ENCODE measurements at regions not wholly inside any gene's neighbourhood (a gene's known extent, or its start where the extent isn't known, plus 50 kb on each side); places are given as distances from the start of the nearest gene placed in this dataset.

DNA sequence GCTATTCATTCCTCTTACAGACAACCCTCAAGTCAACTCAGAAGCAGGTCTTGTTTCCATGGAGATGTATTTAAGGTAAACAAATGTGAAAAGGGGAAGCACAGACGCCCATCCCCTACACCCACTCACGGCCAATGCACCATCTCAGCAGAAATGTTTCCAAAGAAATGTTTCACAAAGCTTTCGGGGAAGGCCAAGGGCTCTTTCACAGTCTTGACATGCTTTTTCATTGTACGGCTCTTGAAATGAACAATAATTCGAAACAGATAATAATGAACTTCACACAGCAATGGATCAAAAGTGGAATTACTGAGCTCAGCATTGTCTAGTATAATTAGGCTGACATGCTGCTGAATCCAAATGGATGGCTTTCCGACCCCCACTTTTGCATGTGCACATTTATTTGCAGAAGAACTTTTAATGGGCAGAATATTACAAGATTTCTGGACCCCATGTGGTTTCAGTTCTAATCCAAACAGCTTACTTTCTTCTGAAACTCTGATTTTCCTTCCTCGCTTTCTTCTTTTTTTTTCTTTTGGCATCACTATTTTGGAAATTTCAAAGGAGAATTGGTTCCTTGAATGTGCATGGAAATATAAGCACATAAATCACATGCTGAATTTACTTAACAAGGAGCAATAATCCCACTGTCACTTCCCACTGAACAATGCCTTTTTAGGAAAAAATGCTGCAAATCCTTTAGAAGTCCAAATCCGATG is 160.9 kb downstream of the SMIM20 start:
- DNase-seq, result no peak

DNA sequence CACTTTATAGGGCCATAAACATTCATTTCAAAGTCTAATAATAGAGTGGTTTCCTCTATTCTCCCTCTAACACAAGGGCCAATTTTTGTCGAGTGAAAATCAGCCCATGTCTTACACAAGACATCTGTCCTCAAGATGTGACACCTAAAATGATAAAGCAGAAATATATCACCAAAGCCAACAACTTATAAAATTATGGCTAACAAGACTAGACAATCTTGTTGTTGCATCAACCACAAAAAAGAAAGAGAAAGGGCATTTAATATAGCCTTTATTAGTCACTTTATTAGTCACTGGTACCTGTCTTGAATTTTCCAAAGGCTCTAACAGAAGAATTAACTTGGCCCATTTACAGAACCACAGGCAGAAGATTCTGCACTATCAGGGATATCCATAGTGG is 161.6 kb downstream of the SMIM20 start:
- DNase-seq, result no peak

DNA sequence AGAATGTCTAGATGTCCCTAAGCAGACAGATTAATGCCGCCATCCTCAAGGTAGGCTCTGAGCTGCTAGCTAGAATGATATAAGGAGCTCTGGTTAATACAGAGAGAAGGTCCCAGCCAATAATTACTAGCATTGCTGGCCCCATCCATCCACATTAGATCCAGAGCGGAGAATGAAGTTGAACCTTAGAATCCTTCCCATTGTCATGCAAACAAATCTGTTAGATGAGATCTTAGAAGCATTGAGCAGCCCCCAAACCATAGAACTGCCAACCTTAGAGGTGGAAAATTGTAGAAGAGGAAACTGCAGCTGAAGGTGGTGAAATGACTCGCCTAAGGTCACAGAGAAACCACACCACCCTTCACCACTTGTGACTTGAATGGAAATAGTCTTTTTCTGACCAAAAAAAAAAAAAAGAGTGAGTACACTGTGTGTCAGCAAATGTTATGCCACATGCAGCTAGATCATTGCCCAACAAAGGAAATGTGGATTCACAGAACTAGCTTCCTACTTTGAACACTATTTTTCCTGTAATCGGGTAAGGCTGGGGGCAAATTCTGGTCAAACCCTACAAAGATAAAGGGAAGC is 162.1 kb downstream of the SMIM20 start:
- DNase-seq, result no peak

DNA sequence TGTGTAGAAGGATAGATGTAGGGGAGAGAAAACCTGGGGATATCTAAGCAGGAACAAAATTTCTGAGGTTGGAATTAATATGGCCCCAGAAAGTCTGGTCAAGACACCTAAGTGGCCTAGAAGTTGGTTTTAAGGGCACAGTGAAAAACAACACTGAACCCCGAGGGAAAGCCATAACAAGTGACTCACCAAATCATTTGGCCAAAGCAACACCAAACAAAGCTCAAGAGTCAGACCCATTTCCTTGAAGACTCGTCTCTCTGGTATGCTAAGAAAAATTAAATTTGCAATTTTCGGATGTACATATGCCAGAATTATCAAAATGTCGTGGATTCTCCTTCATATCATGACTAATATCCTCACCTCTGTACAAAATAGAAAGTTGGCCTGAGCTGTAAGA is 162.9 kb downstream of the SMIM20 start:
- no peak for DNase-seq

DNA sequence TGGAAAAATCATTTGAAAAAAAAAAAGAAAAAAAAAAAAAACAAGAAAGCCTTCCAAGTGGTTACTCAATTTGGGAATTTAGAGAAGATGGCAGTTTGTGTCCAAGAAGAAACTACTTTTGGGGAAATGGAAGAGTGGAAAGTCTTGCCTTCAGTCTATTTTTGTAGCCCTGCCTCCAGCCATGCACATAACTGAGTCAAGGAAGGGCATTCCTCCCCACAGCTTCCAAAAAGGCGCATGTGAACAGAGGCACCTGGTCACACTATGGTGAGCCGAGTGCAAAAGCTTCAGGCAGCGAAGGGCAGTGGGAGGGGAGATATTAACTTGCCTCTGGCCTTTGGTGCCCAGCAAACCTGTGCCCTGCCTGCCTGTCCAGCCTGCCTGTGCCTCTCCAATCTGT is 163.7 kb downstream of the SMIM20 start:
- DNase-seq, result no peak

DNA sequence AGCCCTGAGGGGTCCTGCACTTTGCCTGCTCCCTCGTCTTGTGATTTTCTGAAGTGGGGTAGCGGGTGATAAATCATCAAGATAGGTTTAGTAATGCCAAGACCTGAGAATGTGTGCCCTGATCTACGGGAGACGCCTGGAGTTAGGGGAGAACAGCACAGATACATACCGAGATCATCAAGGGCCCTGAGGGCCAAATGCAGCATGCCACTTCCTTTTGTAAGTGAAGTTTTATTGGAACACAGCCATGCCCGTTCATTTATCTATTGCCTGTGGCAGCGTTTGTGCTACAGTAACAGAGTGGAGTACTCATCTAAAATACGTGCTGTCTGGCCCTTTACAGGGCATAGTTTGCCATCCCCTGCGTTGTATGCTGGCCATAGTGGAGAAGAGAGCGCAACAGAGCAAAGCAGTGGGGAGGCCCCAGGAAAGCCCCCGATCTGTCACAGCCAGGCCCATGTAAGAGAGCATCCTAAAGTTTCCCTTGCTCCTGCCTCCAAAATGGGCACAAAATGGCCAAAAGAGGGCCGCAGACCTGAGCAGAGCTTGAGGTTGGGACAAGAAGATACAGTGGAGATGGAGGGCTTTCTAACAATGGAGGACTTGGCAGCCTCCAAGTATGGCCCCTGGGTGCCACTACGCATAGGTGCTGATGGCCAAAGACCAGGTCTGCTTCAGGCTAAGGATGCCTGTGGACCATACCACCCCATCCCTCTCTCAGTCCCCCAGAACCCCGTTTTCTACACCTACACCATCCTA is 167.0 kb downstream of the SMIM20 start:
- no peak for DNase-seq

DNA sequence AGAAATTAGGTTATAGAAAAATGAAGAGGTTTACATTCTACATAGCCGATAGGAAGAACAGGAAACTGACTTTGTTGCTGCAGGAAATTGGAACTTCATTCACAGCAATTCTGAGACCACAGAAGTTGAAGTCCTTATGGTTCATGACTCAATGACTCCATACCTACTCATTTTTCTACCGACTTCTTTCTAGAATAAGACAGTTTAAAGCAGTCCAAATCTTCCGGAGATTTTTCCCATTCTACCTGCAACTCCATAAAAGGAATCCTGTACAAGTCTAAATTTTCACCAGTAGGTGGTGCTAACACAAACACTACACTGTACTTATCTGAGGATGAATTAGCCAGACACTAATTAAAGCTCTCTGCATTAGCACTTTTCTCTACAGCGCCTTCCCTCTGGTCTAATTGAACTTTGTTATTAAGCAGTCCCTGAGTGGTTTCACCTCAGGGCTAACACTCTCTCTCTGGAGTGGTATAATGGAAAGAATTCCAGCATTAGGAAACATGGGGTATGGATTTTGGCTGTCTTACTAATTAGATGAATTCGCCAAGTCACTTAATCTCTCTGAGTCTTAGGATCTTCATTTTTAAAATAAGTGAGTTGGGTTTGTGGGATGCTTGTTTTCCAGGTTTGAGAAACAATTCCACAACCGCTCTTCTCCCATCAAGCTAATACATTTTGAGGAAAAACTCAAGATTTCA is 167.9 kb downstream of the SMIM20 start:
- peak; percentile 71 for DNase-seq

DNA sequence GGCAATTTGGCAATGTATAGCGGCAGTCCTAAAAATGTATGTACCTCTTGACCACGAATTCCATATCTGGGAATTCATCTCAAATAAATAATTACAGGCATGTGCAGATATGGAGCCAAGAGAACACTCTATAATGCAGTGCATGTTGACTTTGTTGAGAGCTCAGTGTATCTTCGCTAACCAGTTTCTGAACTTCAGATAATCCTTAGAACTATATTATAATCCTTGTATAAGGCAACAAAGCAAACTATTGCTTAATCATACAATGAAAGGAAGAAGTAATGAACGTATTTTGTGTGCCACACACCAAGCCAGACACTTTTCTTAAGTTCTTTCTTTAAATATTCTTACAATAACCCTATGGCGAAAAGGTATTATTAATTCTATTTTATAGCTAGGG is 168.5 kb downstream of the SMIM20 start:
- no peak for DNase-seq

DNA sequence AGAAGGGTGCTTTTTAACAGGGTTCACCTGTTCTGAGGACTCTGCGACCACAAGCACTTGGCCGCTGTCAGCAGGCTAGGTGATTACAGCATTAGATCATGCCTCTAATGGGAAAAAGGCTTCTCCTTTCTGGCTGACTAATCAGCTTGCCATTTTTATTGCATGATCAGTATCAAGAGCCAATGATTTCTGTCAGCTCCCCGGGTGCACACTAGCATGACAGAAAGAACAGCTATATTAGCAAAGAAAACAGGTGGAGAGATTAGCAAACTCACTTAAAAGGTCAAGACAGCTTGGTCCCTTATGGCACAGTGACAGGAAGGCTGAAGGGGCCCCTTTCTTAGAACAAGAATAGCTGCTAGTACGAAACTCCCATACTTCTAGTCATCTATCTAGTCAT is 170.0 kb downstream of the SMIM20 start:
- DNase-seq, result no peak

DNA sequence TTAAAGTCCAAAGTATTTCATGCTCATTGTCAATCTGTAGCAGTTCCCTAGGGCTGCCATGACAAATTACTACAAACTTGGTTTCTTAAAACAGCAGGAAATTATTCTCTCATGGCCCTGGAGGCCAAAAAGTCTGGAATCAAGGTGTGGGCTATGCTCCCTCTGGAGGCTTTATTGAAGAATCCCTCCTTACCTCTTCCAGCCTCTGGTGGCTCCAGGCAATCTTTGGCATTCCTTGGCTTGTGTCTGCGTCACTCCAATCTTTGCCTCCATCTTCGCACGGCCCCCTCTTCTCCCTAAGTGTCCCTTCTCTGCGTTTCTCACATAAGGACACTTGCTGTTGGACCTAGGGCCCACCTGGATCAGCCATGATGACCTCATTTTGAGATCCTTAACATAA is 170.4 kb downstream of the SMIM20 start:
- no peak for DNase-seq

DNA sequence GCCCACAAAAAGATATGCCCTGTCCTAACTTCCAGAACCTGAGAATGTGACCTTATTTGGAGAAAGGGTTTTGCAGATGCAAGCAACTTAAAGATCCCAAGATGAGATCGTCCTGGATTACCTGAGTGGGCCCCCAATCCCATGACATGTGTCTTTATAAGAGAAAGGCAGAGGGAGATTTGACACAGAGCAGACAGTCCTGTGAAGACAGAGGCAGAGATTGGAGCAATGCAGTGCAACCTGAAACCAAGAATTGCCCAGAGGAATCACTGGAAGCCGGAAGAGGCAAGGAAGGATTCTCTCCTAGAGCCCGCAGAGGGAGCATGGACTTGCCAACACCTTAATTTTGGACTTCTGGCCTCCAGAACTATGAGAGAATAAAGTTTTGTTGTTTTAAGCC is 171.5 kb downstream of the SMIM20 start:
- DNase-seq, result no peak

DNA sequence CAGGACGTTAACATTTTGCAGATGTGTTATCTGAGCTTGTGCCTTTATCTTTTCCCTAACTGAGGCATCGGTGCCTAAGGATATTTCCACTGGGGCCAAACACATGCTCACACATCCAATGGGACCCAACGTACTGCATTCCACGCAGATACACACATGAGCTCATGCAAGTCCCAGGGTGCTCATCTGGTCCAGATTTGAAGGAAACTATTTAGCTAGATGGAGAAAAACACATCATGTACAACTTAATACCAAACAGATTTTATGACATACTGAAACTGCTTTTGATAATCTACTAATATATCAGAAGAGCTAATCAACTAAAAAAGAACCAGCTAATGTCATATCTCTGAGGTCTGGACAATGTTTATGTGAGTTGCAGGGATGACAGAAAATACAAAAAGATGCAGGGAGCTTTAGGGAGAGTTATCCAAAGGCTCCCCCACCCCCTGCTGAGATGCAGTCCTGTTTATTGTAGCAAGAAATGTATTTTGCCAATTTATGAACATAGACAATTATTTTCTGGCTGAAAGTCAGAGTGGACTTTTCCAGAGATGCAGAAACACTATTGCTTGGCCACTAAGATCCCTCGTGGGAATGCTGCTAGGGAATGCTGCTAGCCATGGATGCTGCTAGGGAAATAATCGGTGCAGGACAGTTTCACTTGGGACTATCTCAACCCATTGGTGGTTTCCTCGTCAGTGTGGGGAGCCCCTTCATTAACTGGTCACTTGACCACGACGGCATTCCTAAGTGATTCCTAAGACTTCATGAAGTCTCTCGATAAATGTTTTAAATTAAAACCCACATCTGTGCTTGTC is 172.8 kb downstream of the SMIM20 start:
- DNase-seq, result no peak

DNA sequence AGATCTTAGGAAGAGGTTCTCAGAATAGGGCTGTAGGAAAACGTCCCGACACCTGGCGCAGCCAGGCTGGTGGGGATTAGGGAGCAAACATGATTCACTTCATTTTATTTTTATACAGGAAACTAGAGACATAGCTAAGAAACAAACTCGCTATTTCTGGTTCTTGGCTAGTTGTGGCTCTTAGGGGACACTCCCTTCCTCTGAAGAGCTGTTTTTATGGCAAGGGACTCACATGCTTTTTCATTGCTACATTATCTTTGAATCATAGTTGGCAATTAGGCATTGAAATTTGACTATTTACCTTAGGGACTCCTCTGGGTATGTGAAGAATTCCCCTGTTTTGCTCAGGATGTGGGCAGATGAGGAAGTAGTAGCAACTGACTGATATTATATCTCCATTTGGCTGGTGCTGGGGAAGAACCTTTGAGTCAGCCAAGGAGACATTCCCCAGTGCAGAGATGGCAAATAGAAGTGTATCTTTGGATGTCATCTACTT is 174.5 kb downstream of the SMIM20 start:
- DNase-seq, result no peak

DNA sequence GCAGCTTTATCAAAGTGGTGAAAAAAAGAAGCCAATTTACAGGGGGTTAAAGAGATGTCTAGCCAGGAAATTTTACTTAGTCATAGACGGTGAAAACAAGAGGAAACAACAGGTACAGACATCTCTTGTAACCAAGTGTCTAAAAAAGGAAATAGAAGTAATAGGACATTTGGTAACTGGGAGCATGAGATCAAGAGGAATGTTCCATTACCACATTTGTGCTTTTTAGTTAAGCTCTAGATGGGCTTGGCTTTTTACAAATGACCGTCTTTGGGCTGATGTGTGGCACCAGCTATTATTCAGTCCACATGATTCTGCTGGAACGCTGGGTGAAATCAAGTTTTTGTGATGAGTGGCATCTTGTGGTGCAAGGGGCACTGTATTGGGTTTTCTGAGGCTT is 179.5 kb downstream of the SMIM20 start:
- no peak for DNase-seq

DNA sequence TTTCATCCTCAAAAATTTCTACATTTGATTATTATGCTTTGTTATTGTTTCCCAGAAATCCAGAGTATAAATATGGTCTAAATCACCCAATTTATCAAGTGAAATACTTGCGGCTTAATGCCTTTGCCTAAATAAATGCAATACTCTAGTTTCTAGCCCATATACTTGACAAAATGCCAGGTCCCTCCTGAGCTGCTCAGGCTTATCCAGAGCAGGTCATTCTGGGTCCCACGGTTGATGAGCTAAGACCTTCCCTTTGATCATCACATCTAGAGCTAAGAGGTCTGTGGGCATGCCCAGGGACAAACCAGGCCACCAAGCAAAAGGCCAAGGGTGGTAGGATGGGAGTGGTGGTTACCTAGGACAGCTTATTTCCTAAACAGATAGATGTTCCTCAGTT is 180.1 kb downstream of the SMIM20 start:
- no peak for DNase-seq

DNA sequence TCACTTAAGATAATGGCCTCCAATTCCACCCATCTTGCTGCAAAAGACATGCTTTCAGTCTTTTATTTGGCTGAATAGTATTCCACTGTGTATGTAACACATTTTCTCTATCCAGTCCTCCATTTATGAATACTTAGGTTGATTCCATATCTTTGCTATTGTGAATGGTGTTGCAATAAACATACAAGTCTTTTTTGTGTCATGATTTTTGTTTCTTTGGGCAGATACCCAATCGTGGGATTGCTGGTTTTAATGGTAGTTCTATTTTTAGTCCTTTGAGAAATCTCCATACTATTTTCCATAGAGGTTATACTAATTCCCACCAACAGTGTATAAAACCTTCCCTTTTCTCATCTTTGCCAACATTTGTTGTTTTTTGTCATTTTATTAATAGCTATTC is 180.9 kb downstream of the SMIM20 start:
- no peak for DNase-seq

DNA sequence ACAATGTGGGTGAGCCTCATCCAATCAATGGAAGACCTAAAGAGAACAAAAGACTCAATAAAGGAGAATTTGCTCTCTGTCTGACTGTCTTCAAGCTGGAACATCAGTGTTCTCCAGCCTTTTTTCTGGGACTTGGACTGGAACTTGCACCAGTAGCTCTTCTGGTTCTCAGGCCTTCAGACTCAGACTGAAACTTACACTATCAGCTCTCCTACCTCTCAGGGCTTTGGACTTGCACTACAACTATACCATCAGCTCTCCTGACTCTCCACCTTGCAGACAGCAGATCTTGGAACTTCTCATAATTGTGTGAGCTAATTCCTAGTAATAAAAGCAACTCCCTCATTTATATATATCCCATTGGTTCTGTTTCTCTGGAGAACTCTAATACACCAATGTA is 185.9 kb downstream of the SMIM20 start:
- no peak for DNase-seq

DNA sequence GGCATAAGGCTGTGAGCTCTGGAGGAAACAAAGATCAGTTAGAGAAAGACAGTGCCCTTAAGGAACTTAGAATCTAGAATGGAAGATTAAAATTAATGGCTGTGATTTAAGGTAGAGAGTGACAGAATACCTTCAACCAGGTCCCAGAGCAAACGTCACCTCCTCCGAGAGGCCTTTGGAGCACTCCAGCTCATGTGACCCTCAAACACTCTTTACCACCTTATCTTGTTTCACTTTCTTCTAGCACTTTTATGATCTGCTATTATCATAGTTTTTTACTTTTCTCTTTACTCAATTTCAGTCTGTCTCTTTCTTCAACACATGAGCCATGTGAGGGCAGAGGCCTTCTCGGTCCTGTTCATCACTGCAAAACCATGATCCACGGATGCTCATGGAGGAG is 187.0 kb downstream of the SMIM20 start:
- no peak for DNase-seq

DNA sequence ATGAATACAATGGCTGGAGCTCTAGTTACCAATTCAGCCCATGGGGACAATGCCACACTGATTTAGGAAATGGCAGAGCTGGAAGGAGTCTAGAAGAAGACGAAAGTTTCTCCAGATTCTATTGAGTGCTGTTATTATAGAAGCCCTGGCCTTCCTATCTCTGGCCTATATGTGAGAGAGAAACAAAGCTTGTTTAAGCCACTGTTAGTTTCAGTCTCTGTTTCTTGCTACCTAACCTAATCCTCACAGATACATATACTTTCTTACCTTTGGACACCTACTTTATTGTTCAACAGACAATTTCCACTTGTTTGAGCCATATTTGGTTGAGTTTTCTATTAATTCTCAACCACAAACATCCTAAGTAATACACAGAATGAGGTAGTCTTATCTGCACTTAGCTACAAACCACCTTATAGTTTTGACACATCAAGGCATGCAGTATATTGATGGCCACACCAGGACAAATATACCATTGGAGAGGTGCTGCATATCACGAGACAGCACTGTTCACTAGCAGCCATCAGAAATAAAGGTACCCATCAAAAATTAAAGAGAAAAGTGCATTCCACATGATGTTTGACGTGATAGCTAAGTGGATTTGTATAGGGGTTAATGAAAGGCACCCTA is 190.2 kb downstream of the SMIM20 start:
- DNase-seq, result no peak

DNA sequence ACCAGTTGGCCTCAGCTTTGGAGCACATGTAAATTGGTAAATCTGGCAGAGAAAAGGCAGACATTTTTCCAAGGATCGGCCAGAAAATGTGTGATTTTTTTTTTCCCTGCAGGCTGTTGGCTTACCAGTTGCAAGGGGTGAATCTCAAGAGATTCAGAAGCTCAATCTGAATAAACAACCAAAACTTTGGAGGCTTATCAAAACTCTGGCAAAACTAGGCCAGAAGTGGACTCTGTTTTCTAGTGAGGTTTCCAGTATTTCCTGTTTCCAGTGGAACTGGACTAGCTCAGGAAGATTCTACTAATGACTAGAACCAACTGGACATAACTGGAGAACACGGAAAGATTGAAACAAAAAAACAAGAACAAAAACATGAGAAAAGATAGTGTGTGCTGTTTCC is 191.3 kb downstream of the SMIM20 start:
- no peak for DNase-seq

DNA sequence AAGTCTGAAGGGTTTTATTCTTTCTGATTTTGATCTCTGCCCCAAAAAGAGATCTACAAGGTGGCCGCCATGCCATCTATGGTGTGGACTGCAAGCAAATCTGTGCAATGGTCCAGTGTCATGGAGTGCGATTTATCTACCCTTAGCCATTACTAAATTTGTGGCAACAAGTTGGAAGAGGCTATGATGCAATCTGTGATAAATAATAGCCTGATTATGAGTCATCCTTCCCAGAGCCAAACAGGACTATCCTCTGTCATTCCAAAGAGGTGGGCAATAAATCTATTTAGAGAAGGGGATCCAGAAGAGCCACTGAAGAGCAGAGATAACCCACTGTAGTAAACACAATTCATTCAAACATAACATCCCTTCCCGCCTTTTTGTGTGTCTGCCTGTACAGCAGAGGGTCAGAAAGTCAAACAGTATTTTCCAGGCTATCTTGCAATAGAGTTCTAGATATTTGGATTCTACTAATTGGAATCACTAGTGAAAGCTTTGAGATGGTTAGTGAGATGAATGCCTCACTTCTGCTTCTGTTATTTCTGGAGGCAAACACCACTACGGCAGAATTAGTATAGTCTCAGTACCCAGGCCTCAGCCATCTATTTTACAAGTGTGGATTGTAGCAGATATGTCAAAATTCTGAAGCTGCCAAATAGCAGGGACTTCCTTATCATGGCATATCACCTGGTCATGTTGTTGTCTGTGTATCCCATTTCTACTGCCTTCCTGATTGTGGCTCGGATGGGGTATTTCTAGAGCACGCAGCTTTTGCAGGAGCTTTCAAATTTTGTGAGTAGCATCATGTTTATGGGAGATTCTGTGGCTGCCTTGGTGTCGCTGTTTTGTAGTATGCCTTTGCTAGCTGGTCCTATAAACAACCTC is 192.0 kb downstream of the SMIM20 start:
- DNase-seq, result no peak
